ENCODE measurements at regions not wholly inside any gene's neighbourhood (a gene's known extent, or its start where the extent isn't known, plus 50 kb on each side); places are given as distances from the start of the nearest gene placed in this dataset.

DNA sequence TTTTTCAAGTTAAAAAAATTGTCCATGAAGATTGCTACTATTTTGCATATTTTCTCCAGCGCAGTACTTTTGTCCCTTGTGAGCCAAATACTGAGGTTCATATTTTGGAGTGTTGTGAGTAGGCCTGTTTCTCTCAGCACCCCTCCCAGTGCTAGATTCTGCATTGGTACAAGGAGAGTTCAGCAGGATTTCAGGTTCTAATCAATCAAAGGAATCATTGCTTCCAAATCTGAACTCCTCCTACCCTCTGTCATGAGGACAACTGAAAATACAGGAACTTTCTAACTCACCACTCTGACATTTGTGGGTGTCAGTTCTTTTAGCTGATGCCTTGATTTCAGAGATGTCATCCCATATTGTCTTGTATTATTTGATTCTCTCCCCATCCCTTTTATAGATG is 299.9 kb downstream of the FZD1 start:
- Histone ChIP-seq H3K4me1 (no peaks in the 10 kb centered on the region), H3K27me3 (no peaks in the 10 kb centered on the region), H3K36me3 (no peaks in the 10 kb centered on the region), H3K4me3 (no peak overlapping the region), H3K27ac (no peak overlapping the region), H3K9me3 (no peaks in the 10 kb centered on the region)
- no peak for TF ChIP-seq POLR2A (IDR thresholded peaks at IDR 0.05)
- TF ChIP-seq, protein P1, sequence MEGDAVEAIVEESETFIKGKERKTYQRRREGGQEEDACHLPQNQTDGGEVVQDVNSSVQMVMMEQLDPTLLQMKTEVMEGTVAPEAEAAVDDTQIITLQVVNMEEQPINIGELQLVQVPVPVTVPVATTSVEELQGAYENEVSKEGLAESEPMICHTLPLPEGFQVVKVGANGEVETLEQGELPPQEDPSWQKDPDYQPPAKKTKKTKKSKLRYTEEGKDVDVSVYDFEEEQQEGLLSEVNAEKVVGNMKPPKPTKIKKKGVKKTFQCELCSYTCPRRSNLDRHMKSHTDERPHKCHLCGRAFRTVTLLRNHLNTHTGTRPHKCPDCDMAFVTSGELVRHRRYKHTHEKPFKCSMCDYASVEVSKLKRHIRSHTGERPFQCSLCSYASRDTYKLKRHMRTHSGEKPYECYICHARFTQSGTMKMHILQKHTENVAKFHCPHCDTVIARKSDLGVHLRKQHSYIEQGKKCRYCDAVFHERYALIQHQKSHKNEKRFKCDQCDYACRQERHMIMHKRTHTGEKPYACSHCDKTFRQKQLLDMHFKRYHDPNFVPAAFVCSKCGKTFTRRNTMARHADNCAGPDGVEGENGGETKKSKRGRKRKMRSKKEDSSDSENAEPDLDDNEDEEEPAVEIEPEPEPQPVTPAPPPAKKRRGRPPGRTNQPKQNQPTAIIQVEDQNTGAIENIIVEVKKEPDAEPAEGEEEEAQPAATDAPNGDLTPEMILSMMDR (IDR thresholded peaks at IDR 0.05): no peak
- intact Hi-C loops (cut with DNase I; ENCODE audit: low total_unique reads): no loop called here
- no peak for DNase-seq

DNA sequence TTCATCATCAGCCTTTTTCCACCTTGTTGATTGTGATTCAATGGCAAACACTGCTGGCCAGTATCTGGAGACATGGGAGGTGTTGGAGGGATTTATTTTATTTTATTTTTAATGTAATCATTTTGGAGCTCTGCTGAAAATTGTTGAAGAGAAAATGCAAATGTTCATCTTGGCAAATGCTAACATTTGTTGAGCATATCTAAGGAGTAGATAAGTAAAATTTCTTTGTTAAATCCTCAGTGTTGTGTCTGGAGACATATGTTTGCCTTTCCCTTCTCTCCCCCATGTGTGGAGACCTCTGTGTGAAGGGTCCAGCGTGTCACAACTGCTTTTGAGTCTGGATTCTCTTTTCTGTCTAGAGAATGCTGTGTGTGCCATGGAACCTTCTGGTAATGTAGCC is 300.3 kb downstream of the FZD1 start:
- no peak for DNase-seq
- TF ChIP-seq, protein P1 (IDR thresholded peaks at IDR 0.05): no peak
- TF ChIP-seq POLR2A (IDR thresholded peaks at IDR 0.05): no peak
- H3K27me3 ChIP-seq: no peaks in the 10 kb centered on the region
- H3K36me3 ChIP-seq: no peaks in the 10 kb centered on the region
- no peak overlapping the region for H3K27ac ChIP-seq
- no peaks in the 10 kb centered on the region for H3K4me1 ChIP-seq
- no peaks in the 10 kb centered on the region for H3K9me3 ChIP-seq
- no peak overlapping the region for H3K4me3 ChIP-seq
- intact Hi-C loops (cut with DNase I; ENCODE audit: low total_unique reads): no loop called here

DNA sequence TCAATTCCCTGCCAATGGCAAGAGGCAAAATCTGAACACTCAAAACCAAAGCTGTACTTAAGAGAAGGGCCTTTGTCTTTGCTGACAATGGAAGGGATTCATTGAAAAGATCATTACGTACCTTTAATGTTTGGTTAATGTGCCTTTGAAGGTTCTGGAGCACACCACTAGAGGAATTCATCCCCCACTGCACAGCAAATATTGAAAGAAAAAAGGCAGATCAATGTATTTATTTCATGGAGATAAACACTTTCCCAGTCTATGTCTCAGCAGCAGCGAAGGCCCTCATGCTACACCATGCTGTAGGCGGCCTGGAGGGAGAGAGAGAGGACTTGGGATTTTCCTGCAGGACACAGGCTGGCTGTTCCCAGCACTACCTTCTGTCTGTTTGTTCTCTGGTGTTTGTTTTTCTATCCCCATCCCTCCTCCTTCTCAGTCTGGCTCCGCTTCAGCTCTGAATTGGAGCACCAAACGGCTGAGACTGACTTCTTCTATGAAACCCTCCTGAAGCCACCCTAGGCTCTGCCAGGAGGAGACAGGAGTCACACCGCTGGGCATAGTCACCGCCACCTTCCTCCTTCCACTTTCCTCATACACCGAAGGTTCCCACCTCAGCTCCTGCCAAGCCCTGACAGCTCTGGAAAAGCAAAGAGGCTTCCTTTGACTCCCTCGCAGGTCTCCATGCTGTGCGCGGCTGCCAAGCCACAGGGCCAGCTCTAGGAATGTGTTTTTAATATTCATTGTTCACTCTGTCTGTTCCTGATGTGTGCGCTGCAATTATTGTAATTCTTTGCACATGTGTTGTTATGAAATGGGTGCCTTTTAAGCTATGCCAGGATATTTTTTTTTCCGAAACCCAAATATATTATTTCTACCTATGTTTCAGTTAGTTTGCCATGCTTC is 301.5 kb downstream of the FZD1 start:
- DNase-seq: peak in 1 of 2 donors; percentile 22
- intact Hi-C loops (cut with DNase I; ENCODE audit: low total_unique reads): no loop called here
- TF ChIP-seq, protein P1 (IDR thresholded peaks at IDR 0.05): no peak
- no peak for TF ChIP-seq POLR2A (IDR thresholded peaks at IDR 0.05)
- no peaks in the 10 kb centered on the region for H3K27me3 ChIP-seq
- no peak overlapping the region for H3K4me3 ChIP-seq
- no peaks in the 10 kb centered on the region for H3K36me3 ChIP-seq
- peak overlapping the region; percentile 58 to 60 for H3K27ac ChIP-seq
- H3K4me1 ChIP-seq: no peaks in the 10 kb centered on the region
- no peaks in the 10 kb centered on the region for H3K9me3 ChIP-seq

DNA sequence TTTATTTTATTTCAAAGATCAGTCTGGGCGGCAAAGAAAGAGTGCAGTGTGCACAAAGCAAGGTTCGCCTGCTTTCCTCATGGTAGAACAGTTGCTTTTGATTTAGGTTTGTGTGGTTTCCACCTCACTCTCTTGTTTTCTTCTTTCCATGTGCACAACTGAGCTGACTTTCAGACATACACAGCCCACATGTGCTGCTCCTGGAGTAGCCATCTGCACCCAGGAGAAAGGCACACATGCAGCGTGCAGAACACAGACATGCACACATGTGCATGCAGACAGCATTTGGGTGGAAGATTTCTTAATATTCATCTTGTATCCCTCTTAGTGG is 302.1 kb downstream of the FZD1 start:
- Histone ChIP-seq H3K9me3 (no peaks in the 10 kb centered on the region), H3K27me3 (no peaks in the 10 kb centered on the region), H3K27ac (no peak overlapping the region), H3K4me1 (no peaks in the 10 kb centered on the region), H3K36me3 (no peaks in the 10 kb centered on the region), H3K4me3 (no peak overlapping the region)
- TF ChIP-seq POLR2A (IDR thresholded peaks at IDR 0.05): no peak
- TF ChIP-seq, protein P1 (IDR thresholded peaks at IDR 0.05): no peak
- DNase-seq: no peak
- intact Hi-C loops (cut with DNase I; ENCODE audit: low total_unique reads): no loop called here

DNA sequence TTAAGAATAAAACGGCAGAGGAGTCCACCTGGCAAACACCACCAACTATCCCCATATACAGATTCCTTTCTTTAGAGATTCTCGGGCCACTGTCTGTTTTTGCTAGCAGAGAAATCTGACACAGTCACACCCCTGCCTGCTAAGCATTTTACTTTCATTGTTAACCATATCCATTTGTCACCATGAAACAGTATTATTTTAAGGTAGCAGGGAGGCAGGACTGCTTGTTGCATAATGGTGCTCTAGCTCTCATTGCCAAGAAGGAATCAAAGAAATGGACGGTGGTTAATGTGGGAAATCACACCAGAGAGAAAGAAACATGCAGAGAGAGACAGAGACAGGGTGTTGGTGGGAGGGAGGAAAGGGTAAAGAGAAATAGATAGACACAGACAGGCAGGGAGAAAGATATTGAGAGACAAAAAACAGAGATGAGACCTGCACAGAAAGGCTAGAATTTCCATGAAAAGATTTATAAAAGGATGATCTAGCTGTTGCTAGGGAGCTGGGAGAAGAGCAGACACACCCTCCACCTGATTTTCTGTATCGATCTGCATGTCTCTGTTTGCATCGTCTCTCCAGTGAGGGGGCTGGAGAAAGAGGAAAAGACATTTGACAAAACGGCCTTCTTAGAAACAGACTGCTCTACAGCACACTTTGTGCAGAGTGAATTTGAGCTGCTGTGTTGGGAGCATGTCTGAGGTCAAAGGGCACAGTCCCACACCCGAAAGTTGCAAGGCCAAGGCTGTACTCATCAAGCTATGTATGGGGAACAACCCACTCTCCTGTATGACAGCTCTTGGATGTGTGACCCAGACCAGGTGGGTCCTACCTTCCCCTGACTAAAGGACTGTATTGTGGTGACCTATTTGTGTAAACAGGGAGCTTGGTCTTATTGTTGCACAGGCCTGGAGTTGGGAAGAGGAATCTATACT is 303.1 kb downstream of the FZD1 start:
- intact Hi-C loops (cut with DNase I; ENCODE audit: low total_unique reads): no loop called here
- TF ChIP-seq, protein P1 (IDR thresholded peaks at IDR 0.05): no peak
- TF ChIP-seq POLR2A (IDR thresholded peaks at IDR 0.05): no peak
- no peak overlapping the region for H3K4me3 ChIP-seq
- H3K9me3 ChIP-seq: no peaks in the 10 kb centered on the region
- no peaks in the 10 kb centered on the region for H3K4me1 ChIP-seq
- H3K36me3 ChIP-seq: no peaks in the 10 kb centered on the region
- no peaks in the 10 kb centered on the region for H3K27me3 ChIP-seq
- H3K27ac ChIP-seq: peak overlapping the region in 1 of 2 donors; percentile 17
- no peak for DNase-seq
